PFSK-1 (cell line): ENCODE measurements at regions not wholly inside any gene's neighbourhood (a gene's known extent, or its start where the extent isn't known, plus 50 kb on each side); places are given as distances from the start of the nearest gene placed in this dataset.

Experiments used
- FOXP2 ChIP-seq: optimal IDR thresholded peaks from 2 replicates; pipeline ENCODE3; 2011; ENCODE audit warnings: borderline replicate concordance, control low read depth, inconsistent platforms; ENCODE audit not compliant: insufficient read depth; ENCODE audit errors: extremely low read length, extremely low read depth
- POLR2AphosphoS5 ChIP-seq: IDR thresholded peaks from 2 replicates; pipeline ENCODE4 v1.6.1; 2012; ENCODE audit warnings: low read depth, mild to moderate bottlenecking, control low read depth, low read length, moderate library complexity
- SIN3A ChIP-seq: IDR thresholded peaks from 2 replicates; pipeline ENCODE4 v1.6.1; 2012; ENCODE audit warnings: mild to moderate bottlenecking, low read length, moderate library complexity, borderline replicate concordance; ENCODE audit not compliant: insufficient read depth
- TAF1 ChIP-seq: IDR thresholded peaks from 2 replicates; pipeline ENCODE4 v1.6.1; 2012; ENCODE audit warnings: low read length, control low read depth, borderline replicate concordance; ENCODE audit not compliant: insufficient read depth
- TF ChIP-seq, protein P1 (sequence below), 2 experiments: IDR thresholded peaks; 2 replicates each; pipeline versions ENCODE4 v1.6.1 to v1.8.0; 2011 to 2012; ENCODE audit warnings: low read depth in 2 of 2, low read length in 2 of 2, control low read depth in 1 of 2, inconsistent platforms in 1 of 2, mild to moderate bottlenecking in 1 of 2, moderate library complexity in 1 of 2; ENCODE audit not compliant: insufficient read depth in 1 of 2

DNA sequence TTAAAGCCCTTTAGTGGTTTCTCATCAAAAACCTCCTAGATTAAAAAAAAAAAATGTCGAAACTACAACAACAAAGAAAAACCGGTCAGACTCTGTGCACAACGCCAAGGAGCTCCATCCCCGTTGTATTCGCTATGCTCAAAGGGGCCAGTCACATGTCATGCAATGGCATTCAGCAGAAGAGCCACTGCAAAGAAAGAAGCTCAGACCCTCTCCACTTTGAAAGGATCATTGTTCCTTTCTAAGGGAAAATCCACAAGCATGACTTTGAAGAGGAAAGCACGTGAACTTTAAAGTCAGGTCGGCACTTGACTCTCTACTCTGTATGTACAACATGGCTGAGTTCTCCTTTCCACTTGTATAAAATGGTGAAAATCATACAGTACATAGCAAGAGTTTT is 655.6 kb downstream of the ETS1 start:
- TF ChIP-seq TAF1 (no peak), POLR2AphosphoS5 (no peak), SIN3A (no peak), FOXP2 (no peak)
- TF ChIP-seq, protein P1, sequence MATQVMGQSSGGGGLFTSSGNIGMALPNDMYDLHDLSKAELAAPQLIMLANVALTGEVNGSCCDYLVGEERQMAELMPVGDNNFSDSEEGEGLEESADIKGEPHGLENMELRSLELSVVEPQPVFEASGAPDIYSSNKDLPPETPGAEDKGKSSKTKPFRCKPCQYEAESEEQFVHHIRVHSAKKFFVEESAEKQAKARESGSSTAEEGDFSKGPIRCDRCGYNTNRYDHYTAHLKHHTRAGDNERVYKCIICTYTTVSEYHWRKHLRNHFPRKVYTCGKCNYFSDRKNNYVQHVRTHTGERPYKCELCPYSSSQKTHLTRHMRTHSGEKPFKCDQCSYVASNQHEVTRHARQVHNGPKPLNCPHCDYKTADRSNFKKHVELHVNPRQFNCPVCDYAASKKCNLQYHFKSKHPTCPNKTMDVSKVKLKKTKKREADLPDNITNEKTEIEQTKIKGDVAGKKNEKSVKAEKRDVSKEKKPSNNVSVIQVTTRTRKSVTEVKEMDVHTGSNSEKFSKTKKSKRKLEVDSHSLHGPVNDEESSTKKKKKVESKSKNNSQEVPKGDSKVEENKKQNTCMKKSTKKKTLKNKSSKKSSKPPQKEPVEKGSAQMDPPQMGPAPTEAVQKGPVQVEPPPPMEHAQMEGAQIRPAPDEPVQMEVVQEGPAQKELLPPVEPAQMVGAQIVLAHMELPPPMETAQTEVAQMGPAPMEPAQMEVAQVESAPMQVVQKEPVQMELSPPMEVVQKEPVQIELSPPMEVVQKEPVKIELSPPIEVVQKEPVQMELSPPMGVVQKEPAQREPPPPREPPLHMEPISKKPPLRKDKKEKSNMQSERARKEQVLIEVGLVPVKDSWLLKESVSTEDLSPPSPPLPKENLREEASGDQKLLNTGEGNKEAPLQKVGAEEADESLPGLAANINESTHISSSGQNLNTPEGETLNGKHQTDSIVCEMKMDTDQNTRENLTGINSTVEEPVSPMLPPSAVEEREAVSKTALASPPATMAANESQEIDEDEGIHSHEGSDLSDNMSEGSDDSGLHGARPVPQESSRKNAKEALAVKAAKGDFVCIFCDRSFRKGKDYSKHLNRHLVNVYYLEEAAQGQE (IDR thresholded peaks at IDR 0.05; ENCODE audit: insufficient read depth in 1 of 2, low read depth in 2 of 2, low read length in 2 of 2): no peak
